Nephron progenitor cell (in vitro differentiated cells): ENCODE measurements at regions not wholly inside any gene's neighbourhood (a gene's known extent, or its start where the extent isn't known, plus 50 kb on each side); places are given as distances from the start of the nearest gene placed in this dataset.

Experiments
- DNase-seq: peaks from one replicate; pipeline ENCODE4 v3.0.0; 2021
- H3K27ac Mint-ChIP-seq: 2 replicates; pipeline ENCODE4 v1.8.0; 2021; ENCODE audit warnings: mild to moderate bottlenecking, moderate library complexity, mixed read lengths
- H3K27me3 Mint-ChIP-seq: 2 replicates; pipeline ENCODE4 v1.8.0; 2021; ENCODE audit warnings: mild to moderate bottlenecking, low read depth, mixed read lengths; ENCODE audit not compliant: poor library complexity
- H3K36me3 Mint-ChIP-seq: 2 replicates; pipeline ENCODE4 v1.8.0; 2021; ENCODE audit warnings: low read depth, mixed read lengths
- H3K4me1 Mint-ChIP-seq: 2 replicates; pipeline ENCODE4 v1.8.0; 2021; ENCODE audit warnings: mixed read lengths
- H3K4me3 Mint-ChIP-seq: 2 replicates; pipeline ENCODE4 v1.8.0; 2021; ENCODE audit warnings: mild to moderate bottlenecking, moderate library complexity, mixed read lengths
- H3K9me3 Mint-ChIP-seq: 2 replicates; pipeline ENCODE4 v1.8.0; 2021; ENCODE audit warnings: mild to moderate bottlenecking, moderate library complexity, mixed read lengths
- CTCF ChIP-seq: fragments of 200-600 bp; sonication (generic); IDR thresholded peaks from 2 replicates; pipeline ENCODE4 v1.5.0; 2021; ENCODE audit warnings: antibody characterized with exemption

- Mint-ChIP-seq H3K4me1 (peaks cover 48% of the 10 kb centered on the region), H3K4me3 (peak overlapping the region; percentile 28), H3K9me3 (no peaks in the 10 kb centered on the region), H3K36me3 (no peaks in the 10 kb centered on the region), H3K27ac (no peak overlapping the region), H3K27me3 (peaks cover 15% of the 10 kb centered on the region)
- DNase-seq: no peak
- no peak for TF ChIP-seq CTCF
Observed at GRCh38 chr22:25388866-25389540, 169.6 kb downstream of the CRYBB2 start.

GRCh38 chr22:25389541-25389919 lies 170.1 kb downstream of the CRYBB2 start:
- Mint-ChIP-seq H3K36me3 (no peaks in the 10 kb centered on the region), H3K27ac (no peak overlapping the region), H3K4me1 (peaks cover 46% of the 10 kb centered on the region), H3K27me3 (peaks cover 15% of the 10 kb centered on the region), H3K4me3 (no peak overlapping the region), H3K9me3 (no peaks in the 10 kb centered on the region)
- no peak for TF ChIP-seq CTCF
- no peak for DNase-seq

- Mint-ChIP-seq H3K27ac (no peak overlapping the region), H3K27me3 (peaks cover 15% of the 10 kb centered on the region), H3K9me3 (no peaks in the 10 kb centered on the region), H3K36me3 (peaks cover 4% of the 10 kb centered on the region), H3K4me3 (no peak overlapping the region), H3K4me1 (peaks cover 43% of the 10 kb centered on the region)
- DNase-seq: no peak
- no peak for TF ChIP-seq CTCF
Observed at GRCh38 chr22:25390297-25391240, 171.1 kb downstream of the CRYBB2 start.

- peaks cover 29% of the 10 kb centered on the region for H3K4me1 Mint-ChIP-seq
- peaks cover 14% of the 10 kb centered on the region for H3K36me3 Mint-ChIP-seq
- peaks cover 10% of the 10 kb centered on the region for H3K9me3 Mint-ChIP-seq
- H3K27ac Mint-ChIP-seq: no peak overlapping the region
- DNase-seq: no peak
- H3K27me3 Mint-ChIP-seq: peaks cover 15% of the 10 kb centered on the region
- TF ChIP-seq CTCF: no peak
- no peak overlapping the region for H3K4me3 Mint-ChIP-seq
Observed at GRCh38 chr22:25392584-25392983, 171.9 kb upstream of the GRK3 start.

GRCh38 chr22:25393121-25393805 lies 171.2 kb upstream of the GRK3 start:
- Mint-ChIP-seq H3K27me3 (peaks cover 8% of the 10 kb centered on the region), H3K27ac (no peak overlapping the region), H3K4me1 (peaks cover 22% of the 10 kb centered on the region), H3K9me3 (peaks cover 10% of the 10 kb centered on the region), H3K36me3 (peaks cover 14% of the 10 kb centered on the region), H3K4me3 (no peak overlapping the region)
- TF ChIP-seq CTCF: no peak
- no peak for DNase-seq
